Suprapubic skin (tissue), 4 donors: ENCODE measurements at regions not wholly inside any gene's neighbourhood (a gene's known extent, or its start where the extent isn't known, plus 50 kb on each side); places are given as distances from the start of the nearest gene placed in this dataset.

Experiments
- DNase-seq, 2 donors: peaks; one replicate each; pipeline ENCODE4 v3.0.0-alpha.2; 2019; ENCODE audit warnings: low spot score in 2 of 2
- H3K27ac ChIP-seq: fragments of 200-600 bp; sonication (generic); one replicate; pipeline ENCODE4 v1.5.1; 2019
- H3K27me3 ChIP-seq: fragments of 200-600 bp; sonication (generic); one replicate; pipeline ENCODE4 v1.5.1; 2019
- H3K36me3 ChIP-seq: fragments of 200-600 bp; sonication (generic); one replicate; pipeline ENCODE4 v1.5.1; 2019
- H3K4me1 ChIP-seq: fragments of 200-600 bp; sonication (generic); one replicate; pipeline ENCODE4 v1.5.1; 2019
- H3K4me3 ChIP-seq: fragments of 200-600 bp; sonication (generic); one replicate; pipeline ENCODE4 v1.5.1; 2019; ENCODE audit warnings: mild to moderate bottlenecking
- H3K9me3 ChIP-seq: fragments of 200-600 bp; sonication (generic); one replicate; pipeline ENCODE4 v1.5.1; 2019
- EP300 ChIP-seq: sonication (generic); formaldehyde crosslinking; IDR thresholded peaks from one replicate; pipeline ENCODE4 v1.6.1; 2017; ENCODE audit warnings: antibody characterized with exemption
- POLR2A ChIP-seq, 2 donors: fragments of 450-650 bp; IDR thresholded peaks; one replicate each; pipeline ENCODE4 v1.6.1; 2017; ENCODE audit warnings: antibody characterized with exemption in 2 of 2, mild to moderate bottlenecking in 2 of 2, moderate library complexity in 2 of 2
- POLR2AphosphoS5 ChIP-seq, 3 donors: sonication (generic); formaldehyde crosslinking; IDR thresholded peaks; one replicate each; pipeline ENCODE4 v1.6.1; 2017; ENCODE audit warnings: antibody characterized with exemption in 3 of 3
- WGBS: methylation state at CpG from one replicate; pipeline ENCODE4 v1.1.5; 2018; 5-methylcytosine and 5-hydroxymethylcytosine counted together
- TF ChIP-seq, protein P1 (sequence below), 2 donors: fragments of 200-600 bp in 1 of 2; fragments of 450-650 bp in 1 of 2; sonication (generic) in 1 of 2; IDR thresholded peaks; one replicate each; pipeline ENCODE4 v1.5.1; 2016 to 2019; ENCODE audit warnings: antibody characterized with exemption in 2 of 2, mild to moderate bottlenecking in 1 of 2, moderate library complexity in 1 of 2

GRCh38 chr5:165015547-165015946 is 1510.1 kb downstream of the MAT2B start:
- H3K9me3 ChIP-seq = no peaks in the 10 kb centered on the region
- TF ChIP-seq, protein P1, sequence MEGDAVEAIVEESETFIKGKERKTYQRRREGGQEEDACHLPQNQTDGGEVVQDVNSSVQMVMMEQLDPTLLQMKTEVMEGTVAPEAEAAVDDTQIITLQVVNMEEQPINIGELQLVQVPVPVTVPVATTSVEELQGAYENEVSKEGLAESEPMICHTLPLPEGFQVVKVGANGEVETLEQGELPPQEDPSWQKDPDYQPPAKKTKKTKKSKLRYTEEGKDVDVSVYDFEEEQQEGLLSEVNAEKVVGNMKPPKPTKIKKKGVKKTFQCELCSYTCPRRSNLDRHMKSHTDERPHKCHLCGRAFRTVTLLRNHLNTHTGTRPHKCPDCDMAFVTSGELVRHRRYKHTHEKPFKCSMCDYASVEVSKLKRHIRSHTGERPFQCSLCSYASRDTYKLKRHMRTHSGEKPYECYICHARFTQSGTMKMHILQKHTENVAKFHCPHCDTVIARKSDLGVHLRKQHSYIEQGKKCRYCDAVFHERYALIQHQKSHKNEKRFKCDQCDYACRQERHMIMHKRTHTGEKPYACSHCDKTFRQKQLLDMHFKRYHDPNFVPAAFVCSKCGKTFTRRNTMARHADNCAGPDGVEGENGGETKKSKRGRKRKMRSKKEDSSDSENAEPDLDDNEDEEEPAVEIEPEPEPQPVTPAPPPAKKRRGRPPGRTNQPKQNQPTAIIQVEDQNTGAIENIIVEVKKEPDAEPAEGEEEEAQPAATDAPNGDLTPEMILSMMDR (IDR thresholded peaks at IDR 0.05) = no peak
- no peak for TF ChIP-seq POLR2A (IDR thresholded peaks at IDR 0.05)
- TF ChIP-seq POLR2AphosphoS5 (IDR thresholded peaks at IDR 0.05) = no peak
- no peak for TF ChIP-seq EP300
- WGBS = 54% methylated on average over 4 of the region's 4 CpGs
- DNase-seq = no peak
- no peak overlapping the region for H3K27ac ChIP-seq
- no peak overlapping the region for H3K4me3 ChIP-seq
- H3K4me1 ChIP-seq = no peaks in the 10 kb centered on the region
- H3K27me3 ChIP-seq = no peaks in the 10 kb centered on the region
- H3K36me3 ChIP-seq = no peaks in the 10 kb centered on the region

GRCh38 chr5:165026971-165027370 is 1521.6 kb downstream of the MAT2B start:
- H3K27me3 ChIP-seq = no peaks in the 10 kb centered on the region
- H3K27ac ChIP-seq = no peak overlapping the region
- no peaks in the 10 kb centered on the region for H3K9me3 ChIP-seq
- no peak for TF ChIP-seq POLR2A (IDR thresholded peaks at IDR 0.05)
- TF ChIP-seq POLR2AphosphoS5 (IDR thresholded peaks at IDR 0.05) = no peak
- TF ChIP-seq, protein P1 (IDR thresholded peaks at IDR 0.05) = no peak
- no peaks in the 10 kb centered on the region for H3K36me3 ChIP-seq
- WGBS = 90% methylated on average over 1 of the region's 1 CpG
- H3K4me3 ChIP-seq = no peak overlapping the region
- no peaks in the 10 kb centered on the region for H3K4me1 ChIP-seq
- no peak for DNase-seq

DNA sequence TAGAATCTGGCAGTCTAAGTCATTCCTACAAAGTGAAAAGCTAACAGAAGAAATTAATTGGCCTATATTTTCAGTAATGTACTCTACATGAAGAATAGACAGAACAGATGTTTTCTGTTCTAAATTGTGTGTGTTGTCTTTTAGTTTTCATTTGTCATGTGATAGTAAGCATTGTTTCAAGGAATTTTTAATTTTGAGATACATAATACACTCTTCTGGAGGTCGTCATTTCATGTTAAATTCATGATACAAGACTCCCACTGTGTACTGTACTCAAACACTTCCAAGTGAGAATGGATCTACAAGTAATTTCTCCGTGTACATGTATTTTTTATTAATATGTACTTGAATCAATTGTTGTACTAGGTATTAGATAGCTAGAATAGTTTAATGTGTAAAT is 1522.9 kb downstream of the MAT2B start:
- WGBS = 68% methylated on average over 2 of the region's 2 CpGs
- Histone ChIP-seq H3K36me3 (no peaks in the 10 kb centered on the region), H3K4me3 (no peak overlapping the region), H3K4me1 (no peaks in the 10 kb centered on the region), H3K27me3 (no peaks in the 10 kb centered on the region), H3K9me3 (no peaks in the 10 kb centered on the region), H3K27ac (no peak overlapping the region)
- TF ChIP-seq, protein P1 (IDR thresholded peaks at IDR 0.05) = no peak
- TF ChIP-seq POLR2A (IDR thresholded peaks at IDR 0.05) (no peak), POLR2AphosphoS5 (IDR thresholded peaks at IDR 0.05) (no peak), EP300 (no peak)
- no peak for DNase-seq

DNA sequence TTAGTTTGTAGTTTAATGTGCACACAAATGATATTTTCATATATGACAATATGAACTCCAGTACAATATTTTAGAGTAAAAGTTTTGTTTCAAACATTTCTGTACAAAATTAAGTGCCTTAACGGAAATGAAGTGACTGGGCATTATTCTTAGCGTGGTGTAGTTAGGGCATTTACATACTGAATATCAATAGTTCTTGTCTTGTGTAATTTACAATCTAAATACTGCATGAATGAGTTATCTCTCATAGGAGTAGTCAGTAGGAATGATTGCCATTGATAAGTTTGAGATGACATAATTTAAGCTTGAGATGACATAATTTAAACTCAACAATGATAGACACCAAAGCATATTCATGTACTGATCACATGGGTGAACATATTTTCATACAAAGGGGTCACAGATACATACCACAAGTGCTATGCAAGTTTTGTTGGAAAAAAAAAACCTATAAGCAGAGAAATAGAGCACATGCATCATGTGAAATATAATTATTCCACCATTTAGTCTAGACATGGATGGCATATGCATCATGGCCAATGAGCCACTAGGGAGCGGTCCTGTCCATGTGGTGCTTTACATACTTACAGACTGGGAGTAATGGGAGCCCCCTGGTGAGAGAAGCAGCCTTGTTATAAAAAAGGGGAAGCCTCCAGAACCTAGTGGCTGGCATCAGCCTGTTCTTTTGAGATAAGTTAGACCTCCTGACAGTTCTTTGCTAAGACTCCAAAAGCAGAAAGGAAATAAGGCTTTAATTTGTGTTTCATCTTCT is 1523.9 kb downstream of the MAT2B start:
- Histone ChIP-seq H3K9me3 (no peaks in the 10 kb centered on the region), H3K27ac (no peak overlapping the region), H3K4me1 (no peaks in the 10 kb centered on the region), H3K27me3 (no peaks in the 10 kb centered on the region), H3K4me3 (no peak overlapping the region), H3K36me3 (no peaks in the 10 kb centered on the region)
- WGBS = 76% methylated on average over 3 of the region's 3 CpGs
- DNase-seq = no peak
- TF ChIP-seq POLR2AphosphoS5 (IDR thresholded peaks at IDR 0.05) (no peak), EP300 (no peak), POLR2A (IDR thresholded peaks at IDR 0.05) (no peak)
- TF ChIP-seq, protein P1 (IDR thresholded peaks at IDR 0.05) = no peak

DNA sequence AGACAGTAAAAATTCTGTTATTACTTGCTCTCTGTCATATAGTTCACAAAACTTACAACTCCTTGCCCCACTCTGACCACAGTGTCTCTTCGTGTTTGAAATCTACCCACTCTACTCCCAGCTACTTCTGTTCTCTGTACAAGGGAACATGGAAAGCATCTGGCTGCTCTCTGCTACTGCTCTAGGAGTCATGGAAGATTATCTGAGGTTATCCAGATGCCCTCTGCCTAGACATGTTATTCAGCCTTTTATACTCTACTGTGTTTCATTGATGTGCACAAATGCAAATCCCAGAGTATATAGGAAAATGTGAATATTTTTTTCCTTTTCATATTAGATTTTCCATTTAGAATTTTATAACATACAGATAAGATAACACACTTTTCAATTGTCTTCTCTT is 1525.6 kb downstream of the MAT2B start:
- no peaks in the 10 kb centered on the region for H3K27me3 ChIP-seq
- WGBS = 66% methylated on average over 1 of the region's 1 CpG
- H3K4me3 ChIP-seq = no peak overlapping the region
- H3K36me3 ChIP-seq = no peaks in the 10 kb centered on the region
- no peaks in the 10 kb centered on the region for H3K9me3 ChIP-seq
- no peak for DNase-seq
- TF ChIP-seq POLR2AphosphoS5 (IDR thresholded peaks at IDR 0.05) = no peak
- TF ChIP-seq EP300 = no peak
- no peak for TF ChIP-seq POLR2A (IDR thresholded peaks at IDR 0.05)
- TF ChIP-seq, protein P1 (IDR thresholded peaks at IDR 0.05) = no peak
- no peaks in the 10 kb centered on the region for H3K4me1 ChIP-seq
- no peak overlapping the region for H3K27ac ChIP-seq
